ENCODE measurements at regions not wholly inside any gene's neighbourhood (a gene's known extent, or its start where the extent isn't known, plus 50 kb on each side); places are given as distances from the start of the nearest gene placed in this dataset.

- Histone ChIP-seq H4K20me1 (ENCODE audit: insufficient read depth) (no peaks in the 10 kb centered on the region), H2AFZ (no peak overlapping the region), H3K9me3 (ENCODE audit: insufficient read depth, low read depth) (no peaks in the 10 kb centered on the region), H3K27me3 (ENCODE audit: insufficient read depth, low read depth) (peaks cover 22% of the 10 kb centered on the region; the same call in 1 of the 2 replicates), H3K27ac (no peak overlapping the region), H3K79me2 (ENCODE audit: low read depth) (no peaks in the 10 kb centered on the region), H3K4me3 (no peak overlapping the region), H3K36me3 (ENCODE audit: low read depth) (no peaks in the 10 kb centered on the region), H3F3A (ENCODE audit: insufficient read depth, low read depth) (no peaks in the 10 kb centered on the region), H3K4me2 (no peak overlapping the region), H3K9me2 (ENCODE audit: insufficient read depth) (no peaks in the 10 kb centered on the region), H3K4me1 (replicated peaks; ENCODE audit: insufficient read depth) (no peaks in the 10 kb centered on the region)
- CTCF ChIA-PET = no interaction called here
- no peak for DNase-seq
- POLR2A ChIA-PET (ENCODE audit: unreplicated experiment) = no interaction called here
- TF ChIP-seq CTCF (conservative IDR thresholded peaks at IDR 0.05) = no peak
- no peak for TF ChIP-seq EZH2 (IDR thresholded peaks at IDR 0.05; ENCODE audit: low read depth)
- intact Hi-C loops (cut with micrococcal nuclease; ENCODE audit: unreplicated experiment) = no loop called here
- no TSS peak for BruUV-seq (replicated peaks)
Observed at GRCh38 chr2:129656081-129656598, 323.3 kb upstream of the RAB6C start.

- no peak for DNase-seq
- Histone ChIP-seq H3K9me3 (ENCODE audit: insufficient read depth, low read depth) (no peaks in the 10 kb centered on the region), H3K27ac (no peak overlapping the region), H3K4me1 (replicated peaks; ENCODE audit: insufficient read depth) (no peaks in the 10 kb centered on the region), H2AFZ (no peak overlapping the region), H4K20me1 (ENCODE audit: insufficient read depth) (no peaks in the 10 kb centered on the region), H3F3A (ENCODE audit: insufficient read depth, low read depth) (no peaks in the 10 kb centered on the region), H3K9me2 (ENCODE audit: insufficient read depth) (no peaks in the 10 kb centered on the region), H3K4me2 (no peak overlapping the region), H3K27me3 (ENCODE audit: insufficient read depth, low read depth) (0 out of 2 replicates have a peak, but pooled peaks cover 2% of the 10 kb centered on the region), H3K4me3 (no peak overlapping the region), H3K79me2 (ENCODE audit: low read depth) (no peaks in the 10 kb centered on the region), H3K36me3 (ENCODE audit: low read depth) (no peaks in the 10 kb centered on the region)
- CTCF ChIA-PET = no interaction called here
- TF ChIP-seq EZH2 (IDR thresholded peaks at IDR 0.05; ENCODE audit: low read depth) (no peak), CTCF (conservative IDR thresholded peaks at IDR 0.05) (no peak)
- intact Hi-C loops (cut with micrococcal nuclease; ENCODE audit: unreplicated experiment) = no loop called here
- no TSS peak for BruUV-seq (replicated peaks)
- POLR2A ChIA-PET (ENCODE audit: unreplicated experiment) = no interaction called here
Observed at GRCh38 chr2:129658430-129658829, 321.0 kb upstream of the RAB6C start.

DNA sequence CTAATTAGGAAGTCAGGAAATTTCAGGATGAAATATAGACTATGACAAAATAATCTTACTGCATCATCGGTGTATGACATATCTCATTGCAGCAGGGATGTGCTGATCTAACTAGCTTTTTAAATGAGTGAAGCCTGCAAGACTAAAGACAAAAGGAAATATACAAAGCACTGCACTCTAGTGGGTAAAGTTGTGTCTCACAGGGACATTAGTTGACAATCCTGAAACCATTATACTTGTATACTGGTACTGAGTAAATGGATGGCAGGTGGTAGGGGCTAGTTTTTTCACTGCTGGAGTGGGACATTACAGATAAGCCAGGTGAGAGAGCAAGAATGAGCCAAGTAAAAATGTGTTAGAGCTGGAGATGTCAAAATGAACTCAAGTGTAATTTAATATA is 317.5 kb upstream of the RAB6C start:
- Histone ChIP-seq H3F3A (ENCODE audit: insufficient read depth, low read depth) (no peaks in the 10 kb centered on the region), H3K9me3 (ENCODE audit: insufficient read depth, low read depth) (no peaks in the 10 kb centered on the region), H3K79me2 (ENCODE audit: low read depth) (no peaks in the 10 kb centered on the region), H3K4me2 (no peak overlapping the region), H3K36me3 (ENCODE audit: low read depth) (no peaks in the 10 kb centered on the region), H3K4me1 (replicated peaks; ENCODE audit: insufficient read depth) (no peaks in the 10 kb centered on the region), H3K9me2 (ENCODE audit: insufficient read depth) (no peaks in the 10 kb centered on the region), H3K27me3 (ENCODE audit: insufficient read depth, low read depth) (no peaks in the 10 kb centered on the region), H3K27ac (no peak overlapping the region), H2AFZ (no peak overlapping the region), H3K4me3 (no peak overlapping the region), H4K20me1 (ENCODE audit: insufficient read depth) (no peaks in the 10 kb centered on the region)
- no TSS peak for BruUV-seq (replicated peaks)
- no peak for TF ChIP-seq CTCF (conservative IDR thresholded peaks at IDR 0.05)
- TF ChIP-seq EZH2 (IDR thresholded peaks at IDR 0.05; ENCODE audit: low read depth) = no peak
- ChIA-PET CTCF (no interaction called here), POLR2A (ENCODE audit: unreplicated experiment) (no interaction called here)
- no peak for DNase-seq
- intact Hi-C loops (cut with micrococcal nuclease; ENCODE audit: unreplicated experiment) = no loop called here
